HG03108 (cell line): ENCODE measurements at regions not wholly inside any gene's neighbourhood (a gene's known extent, or its start where the extent isn't known, plus 50 kb on each side); places are given as distances from the start of the nearest gene placed in this dataset.
"Not testable (repeated sequence)": the region's sequence is repeated elsewhere in the genome, so short reads cannot be mapped to it uniquely, and the experiment has no call there.

Source experiments
- ATAC-seq: cut with Tn5 transposase; IDR thresholded peaks from one replicate; pipeline ENCODE4 v1.9.1; 2021; ENCODE audit warnings: moderate library complexity; ENCODE audit not compliant: unreplicated experiment

- ATAC-seq = not testable (repeated sequence)
Measured at GRCh38 chr11:82396639-82397038, 337.0 kb downstream of the FAM181B start.

GRCh38 chr11:82384308-82384707 is 349.4 kb downstream of the FAM181B start:
- ATAC-seq = no peak

- ATAC-seq = no peak
Measured at GRCh38 chr11:82373781-82374542, 359.7 kb downstream of the FAM181B start.

GRCh38 chr11:82365351-82365750 is 368.3 kb downstream of the FAM181B start:
- no peak for ATAC-seq

GRCh38 chr11:82356316-82356715 is 377.3 kb downstream of the FAM181B start:
- ATAC-seq = no peak

GRCh38 chr11:82355313-82355823 is 378.3 kb downstream of the FAM181B start:
- no peak for ATAC-seq

GRCh38 chr11:82326853-82327252 is 406.8 kb downstream of the FAM181B start:
- ATAC-seq = no peak

GRCh38 chr11:82321206-82321605 is 412.5 kb downstream of the FAM181B start:
- no peak for ATAC-seq

GRCh38 chr11:82315093-82315492 is 418.6 kb downstream of the FAM181B start:
- ATAC-seq = no peak

- no peak for ATAC-seq
Measured at GRCh38 chr11:82308979-82309378, 424.7 kb downstream of the FAM181B start.

- ATAC-seq = no peak
Measured at GRCh38 chr11:82305123-82305522, 428.5 kb downstream of the FAM181B start.

- ATAC-seq = no peak
Measured at GRCh38 chr11:82303671-82304070, 430.0 kb downstream of the FAM181B start.

GRCh38 chr11:82288471-82288870 is 445.2 kb downstream of the FAM181B start:
- no peak for ATAC-seq

GRCh38 chr11:82270870-82271269 is 462.8 kb downstream of the FAM181B start:
- no peak for ATAC-seq

GRCh38 chr11:82268627-82269026 is 465.0 kb downstream of the FAM181B start:
- ATAC-seq = no peak

- ATAC-seq = no peak
Measured at GRCh38 chr11:82267186-82267585, 466.5 kb downstream of the FAM181B start.

- no peak for ATAC-seq
Measured at GRCh38 chr11:82261367-82261766, 472.3 kb downstream of the FAM181B start.

- ATAC-seq = no peak
Measured at GRCh38 chr11:82250047-82250446, 483.6 kb downstream of the FAM181B start.

GRCh38 chr11:82246926-82247325 is 486.7 kb downstream of the FAM181B start:
- no peak for ATAC-seq

- no peak for ATAC-seq
Measured at GRCh38 chr11:82239498-82239897, 494.2 kb downstream of the FAM181B start.

- no peak for ATAC-seq
Measured at GRCh38 chr11:82234256-82234655, 499.4 kb downstream of the FAM181B start.

GRCh38 chr11:82233201-82233600 is 500.5 kb downstream of the FAM181B start:
- ATAC-seq = no peak

GRCh38 chr11:82229341-82229740 is 504.3 kb downstream of the FAM181B start:
- peak; percentile 56 for ATAC-seq
